ENCODE measurements at regions not wholly inside any gene's neighbourhood (a gene's known extent, or its start where the extent isn't known, plus 50 kb on each side); places are given as distances from the start of the nearest gene placed in this dataset.

DNA sequence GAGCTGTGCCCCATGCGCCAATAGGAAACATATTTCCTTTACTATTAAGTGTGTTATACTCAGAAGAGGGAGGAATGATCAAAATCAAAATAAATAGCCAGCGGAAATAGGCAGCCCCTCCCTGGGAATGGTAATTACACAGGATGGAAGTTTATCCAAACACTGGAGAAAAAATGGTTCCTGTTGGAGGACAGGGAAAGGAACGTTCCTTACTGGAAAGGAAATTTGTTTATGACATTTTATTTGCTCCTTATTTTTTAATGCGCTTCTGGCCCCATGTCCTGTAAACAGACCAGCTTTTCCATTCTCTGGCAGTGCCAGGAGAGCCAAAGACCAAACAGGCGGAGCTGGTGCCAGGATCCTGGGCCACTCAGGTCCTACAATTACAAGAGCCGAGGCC lies 273.7 kb downstream of the SOX9 start:
- DNase-seq: no peak

DNA sequence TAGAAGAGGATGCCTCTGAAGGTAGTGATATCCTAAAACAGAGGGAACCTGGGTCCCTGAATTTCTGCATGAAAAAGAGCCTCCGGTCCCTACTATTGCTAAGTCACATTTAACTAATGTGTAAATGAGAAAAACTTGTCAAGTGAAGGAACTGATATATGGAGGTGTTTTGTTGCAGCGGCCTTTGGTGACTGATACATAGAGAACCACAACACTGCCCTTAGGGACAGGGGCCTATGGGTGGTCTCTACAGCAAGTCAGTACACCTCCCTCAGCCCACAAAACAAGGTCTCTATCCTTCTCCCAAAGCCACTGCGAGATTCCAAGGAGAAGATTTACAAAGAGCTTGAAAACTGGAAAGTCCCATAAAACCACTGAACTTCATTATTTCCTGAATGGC lies 275.3 kb downstream of the SOX9 start:
- no peak for DNase-seq

DNA sequence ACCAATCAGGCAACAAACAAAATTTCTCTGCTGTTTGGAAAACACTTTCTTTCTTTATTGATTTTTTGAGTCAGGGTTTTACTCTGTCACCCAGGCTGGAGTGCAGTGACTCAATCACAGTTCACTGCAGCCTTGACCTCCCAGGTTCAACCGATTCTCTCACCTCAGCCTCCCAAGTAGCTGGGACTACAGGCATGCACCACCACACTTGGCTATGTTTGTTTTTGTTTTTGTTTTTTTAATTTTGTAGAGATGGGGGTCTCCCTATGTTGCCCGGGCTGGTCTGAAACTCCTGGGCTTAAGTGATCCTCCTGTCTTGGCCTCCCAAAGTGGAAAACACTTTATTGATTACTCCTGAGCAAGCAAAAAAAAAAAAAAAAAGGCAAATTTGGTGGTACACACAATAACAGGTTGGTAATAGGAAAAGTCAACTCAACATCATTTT lies 276.4 kb downstream of the SOX9 start:
- DNase-seq: no peak

DNA sequence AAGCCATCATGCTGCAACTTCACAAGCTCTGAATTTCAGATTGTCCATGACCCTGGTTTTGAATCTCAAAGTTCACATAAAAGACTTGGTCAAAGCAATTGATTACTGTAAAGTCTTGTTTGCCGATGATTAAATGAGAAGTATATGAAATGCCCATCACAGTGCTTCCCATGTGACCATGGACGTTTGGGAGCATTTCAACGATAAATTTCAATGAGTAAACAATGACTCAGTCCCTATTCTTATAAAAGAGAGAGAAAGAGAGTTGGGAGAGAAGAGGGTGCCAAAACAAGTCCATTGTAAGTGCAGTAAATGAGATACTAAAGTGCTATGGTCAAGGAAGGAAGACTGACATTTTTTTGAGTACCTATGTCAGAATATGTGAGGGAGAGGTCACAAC lies 276.9 kb downstream of the SOX9 start:
- DNase-seq: no peak

DNA sequence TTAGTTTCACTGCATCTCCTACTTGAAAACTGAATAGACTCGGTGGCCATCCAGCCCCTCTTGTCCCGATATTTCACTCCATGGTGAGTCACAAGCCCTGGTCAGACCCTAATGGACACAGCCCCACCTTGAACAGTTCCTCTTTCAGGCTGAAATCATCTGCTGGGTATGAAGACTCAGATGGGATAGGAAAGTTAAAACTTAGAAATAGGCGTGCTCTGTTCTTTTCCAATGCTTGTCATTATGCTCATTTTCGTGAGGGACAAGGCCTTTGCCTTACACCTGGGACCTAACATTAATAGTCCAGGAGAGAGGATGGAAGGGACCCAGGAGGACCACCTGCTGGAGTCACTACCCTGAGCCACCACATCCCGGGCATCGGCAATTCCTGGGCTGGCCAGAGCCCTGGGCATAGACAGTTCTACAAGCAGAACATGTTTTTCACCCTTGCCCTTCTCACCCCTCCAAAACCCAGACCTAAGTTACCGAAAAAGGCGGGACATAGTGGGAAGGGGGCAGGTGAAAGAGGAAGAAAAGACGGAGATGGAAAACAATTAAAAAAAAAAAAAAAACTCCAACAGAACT lies 278.3 kb downstream of the SOX9 start:
- no peak for DNase-seq

DNA sequence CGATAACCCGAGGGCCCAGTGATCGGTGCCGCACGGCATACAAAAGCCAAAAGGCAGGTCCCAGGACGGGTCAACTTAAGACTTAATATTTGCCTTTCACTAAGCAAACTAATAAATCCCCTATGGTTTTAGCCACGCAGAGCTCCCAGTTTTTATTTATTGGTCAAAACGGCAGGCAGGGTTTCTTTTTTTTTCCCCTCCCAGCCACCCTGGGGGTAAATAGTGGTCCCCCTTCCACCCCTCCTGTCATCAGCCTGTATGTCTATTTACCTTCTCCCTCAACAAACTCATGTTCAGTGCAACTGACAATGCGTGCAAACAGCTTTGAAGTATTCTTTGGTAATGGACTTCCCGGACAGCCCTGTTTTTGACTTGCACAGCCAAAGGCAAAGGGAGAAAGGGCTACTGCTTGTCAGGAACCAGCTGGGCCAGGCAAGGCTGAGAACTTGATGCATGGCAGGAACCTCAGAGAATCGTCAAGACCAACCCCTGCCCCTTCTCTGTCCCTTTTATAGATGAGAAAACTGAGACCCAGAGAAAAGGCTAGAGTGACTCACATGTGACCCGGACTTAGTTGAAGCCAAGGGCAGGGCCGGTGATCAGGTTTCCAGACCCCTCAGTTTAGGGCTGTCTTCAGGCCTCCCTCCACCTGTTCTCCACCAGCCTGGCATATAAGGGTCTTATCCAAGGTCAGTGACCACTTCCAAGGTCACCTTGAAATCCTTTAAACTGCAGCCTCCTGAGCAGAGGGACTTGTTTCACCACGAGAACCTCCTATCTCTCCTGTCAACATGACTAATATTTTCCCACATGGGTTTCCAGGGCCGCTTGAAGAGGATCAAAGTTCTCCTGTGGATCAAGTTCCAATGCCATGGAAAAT lies 279.0 kb downstream of the SOX9 start:
- peak; percentile 28 for DNase-seq

DNA sequence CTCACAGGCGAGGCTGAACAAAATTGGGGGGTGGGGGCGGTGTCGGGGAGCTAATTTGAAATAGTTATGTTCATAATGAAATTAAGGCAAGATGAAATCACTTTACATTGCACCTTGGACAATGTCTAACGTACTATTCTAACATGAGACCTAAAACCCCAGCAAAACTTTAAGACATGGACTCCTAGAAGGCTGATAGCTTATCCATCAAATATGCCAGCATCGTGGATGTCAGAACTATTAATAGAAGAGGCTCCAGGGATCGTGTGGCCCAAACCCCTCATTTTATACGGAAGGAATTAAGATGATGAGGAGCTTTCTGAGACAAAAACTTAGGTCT lies 279.6 kb downstream of the SOX9 start:
- no peak for DNase-seq

DNA sequence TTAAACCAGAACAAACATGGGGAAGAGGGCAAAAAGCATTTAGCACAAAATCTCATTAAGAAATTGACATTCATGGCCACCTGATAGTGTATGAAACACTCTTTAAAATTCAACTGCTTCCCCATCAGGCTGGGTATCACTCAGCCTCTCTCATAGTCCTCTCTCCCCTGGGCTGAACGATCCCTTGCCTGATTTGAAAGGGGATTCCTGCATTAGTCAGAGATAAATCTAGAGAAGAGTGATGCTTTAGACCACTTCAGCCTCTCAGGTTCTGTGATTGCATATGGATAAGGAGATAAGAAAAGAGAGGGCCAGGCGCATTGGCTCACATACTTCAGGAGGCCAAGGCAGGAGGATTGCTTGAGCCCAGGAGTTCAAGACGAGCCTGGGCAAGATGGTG lies 280.0 kb downstream of the SOX9 start:
- DNase-seq: no peak

DNA sequence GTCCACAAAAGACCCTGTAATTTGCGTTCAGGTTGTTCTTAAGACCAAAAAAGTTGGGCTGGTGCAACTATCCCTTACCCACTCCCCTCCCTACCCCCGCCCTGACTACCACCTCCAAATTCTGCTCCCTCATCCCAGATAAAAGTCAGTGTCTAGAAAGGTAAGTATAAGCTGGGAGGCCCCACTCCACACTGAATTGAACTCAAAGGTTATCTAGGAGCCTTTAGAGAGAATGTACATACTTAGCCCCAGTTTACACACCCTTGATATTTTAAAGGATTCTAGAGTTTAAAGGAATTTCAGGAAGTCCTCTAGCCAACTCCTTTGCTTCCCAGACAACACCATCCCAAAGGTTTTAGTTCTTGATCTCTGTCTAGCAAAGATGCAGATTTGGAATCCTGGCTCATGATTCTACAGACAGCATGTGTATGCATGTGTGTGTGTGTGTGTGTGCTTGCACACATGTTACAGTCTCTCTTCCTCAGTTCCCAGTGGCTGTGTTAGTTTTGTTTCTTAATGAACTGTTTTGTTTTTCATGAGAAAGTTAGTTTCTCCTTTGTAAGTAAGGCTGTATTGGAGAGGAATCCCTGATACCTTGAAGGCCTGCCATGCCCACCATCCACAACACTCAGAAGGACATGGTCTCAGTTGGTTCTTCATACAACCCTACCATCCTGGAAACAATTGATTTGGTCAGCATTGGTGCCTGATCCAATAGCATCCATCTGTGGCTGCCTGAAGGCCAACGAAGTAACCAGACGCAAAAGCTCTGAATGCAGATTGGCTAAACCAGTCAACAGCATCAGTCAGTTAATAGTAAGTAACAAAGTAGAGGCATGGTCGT lies 281.3 kb downstream of the SOX9 start:
- DNase-seq: no peak

DNA sequence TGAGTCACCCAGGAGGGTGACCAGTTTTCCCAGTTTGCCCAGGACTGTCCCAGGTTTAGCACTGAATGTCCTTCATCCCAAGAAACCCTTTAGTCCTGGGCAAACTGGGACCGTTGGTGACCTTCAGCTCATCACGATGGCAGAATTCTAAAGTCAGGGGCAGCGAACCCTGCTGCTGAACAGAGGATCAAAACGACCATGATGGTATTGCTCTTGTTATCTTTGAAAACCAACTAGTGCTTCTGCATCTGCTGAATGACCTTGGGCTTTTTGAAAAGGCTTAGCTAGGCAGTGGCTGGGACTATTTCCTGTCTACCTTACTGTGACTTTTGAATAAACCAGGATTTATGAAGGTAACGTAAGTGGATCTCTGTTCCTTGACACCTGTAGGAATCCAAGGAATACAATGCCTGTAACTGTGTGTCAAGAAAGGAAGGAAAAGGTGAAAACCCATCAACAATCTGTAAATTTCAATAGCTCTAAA lies 281.9 kb downstream of the SOX9 start:
- no peak for DNase-seq

DNA sequence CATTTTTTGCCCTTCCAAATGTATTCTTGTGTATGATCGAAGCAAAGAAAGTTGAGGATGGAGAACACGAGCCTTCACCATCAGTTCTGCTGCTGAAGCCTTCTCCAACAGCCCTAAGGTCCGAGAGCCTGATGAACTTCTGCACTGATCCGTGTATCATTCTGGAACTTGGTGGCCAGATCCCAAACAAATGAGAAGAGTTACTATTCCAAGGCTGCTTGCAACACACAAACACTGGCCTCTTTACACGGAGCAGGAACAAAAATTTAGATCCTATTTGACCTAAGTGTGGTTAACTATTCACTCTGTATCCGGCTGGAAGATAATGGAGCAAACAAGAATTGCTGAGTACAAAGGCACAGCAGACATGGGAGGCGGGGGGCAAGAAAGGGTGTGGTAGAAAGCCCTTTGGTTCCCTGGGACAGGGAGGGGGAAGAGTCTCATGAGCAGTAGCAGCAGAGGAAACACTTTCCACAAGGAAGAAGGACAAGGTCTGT lies 282.9 kb downstream of the SOX9 start:
- DNase-seq: no peak

DNA sequence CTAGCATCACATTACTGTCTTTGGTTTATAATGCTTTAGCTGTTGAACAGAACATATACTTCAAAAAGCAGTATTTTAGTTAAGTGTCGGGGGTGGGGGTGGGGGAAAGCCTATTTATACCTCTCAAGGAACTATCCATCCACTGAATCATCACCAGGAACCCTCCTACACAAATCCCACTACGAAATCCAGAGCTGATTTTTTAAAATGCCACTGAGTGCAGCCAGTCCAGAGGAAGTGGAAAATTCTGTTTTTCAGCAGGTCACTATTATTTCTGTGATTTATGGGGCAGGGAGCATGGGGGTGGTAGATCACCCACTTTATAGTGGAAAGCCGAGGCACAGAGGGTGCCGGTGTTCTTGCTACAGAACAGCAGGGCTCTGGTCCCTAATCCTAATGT lies 284.1 kb downstream of the SOX9 start:
- no peak for DNase-seq

DNA sequence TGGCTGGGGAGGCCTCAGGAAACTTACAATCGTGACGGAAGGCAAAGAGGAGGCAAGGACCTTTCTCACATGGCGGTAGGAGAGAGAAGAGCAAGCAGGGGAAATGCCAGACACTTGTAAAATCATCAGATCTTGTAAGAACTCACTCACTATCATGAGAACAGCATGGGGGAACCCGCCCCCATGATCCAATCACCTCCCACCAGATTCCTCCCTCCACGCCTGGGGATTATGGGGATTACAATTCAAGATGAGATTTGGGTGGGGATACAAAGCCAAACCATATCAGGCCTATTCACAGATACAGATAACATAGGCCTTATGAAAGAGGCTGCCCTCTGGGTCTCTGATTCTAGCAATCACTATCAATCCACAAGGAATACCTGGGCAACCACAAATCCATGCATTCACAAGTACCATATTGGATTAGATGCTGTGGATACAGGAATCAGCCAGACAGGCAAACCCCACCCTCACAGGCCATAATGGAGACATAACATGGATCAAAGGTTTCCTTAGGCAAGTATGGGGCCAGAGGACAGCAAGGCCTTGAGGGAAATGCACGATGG lies 284.9 kb downstream of the SOX9 start:
- DNase-seq: no peak

DNA sequence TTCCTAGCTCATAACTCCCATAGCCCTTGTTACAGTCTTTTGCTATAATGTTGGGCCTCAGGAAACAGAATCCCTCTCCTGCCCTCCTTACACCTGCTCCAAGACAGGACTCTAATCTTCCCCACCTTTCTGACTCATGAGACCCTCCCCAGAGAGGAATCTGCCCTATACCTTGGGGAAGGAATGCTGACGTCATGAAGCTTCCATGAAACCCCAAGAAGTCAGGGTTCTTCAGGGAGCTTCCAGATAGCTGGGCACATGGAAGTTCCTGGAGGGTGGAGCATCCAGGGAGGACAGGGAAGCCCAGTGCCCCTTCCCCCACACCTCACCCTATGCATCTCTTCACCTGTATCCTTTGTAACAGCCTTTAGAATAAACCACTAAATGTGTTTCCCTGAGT lies 285.7 kb downstream of the SOX9 start:
- DNase-seq: no peak

DNA sequence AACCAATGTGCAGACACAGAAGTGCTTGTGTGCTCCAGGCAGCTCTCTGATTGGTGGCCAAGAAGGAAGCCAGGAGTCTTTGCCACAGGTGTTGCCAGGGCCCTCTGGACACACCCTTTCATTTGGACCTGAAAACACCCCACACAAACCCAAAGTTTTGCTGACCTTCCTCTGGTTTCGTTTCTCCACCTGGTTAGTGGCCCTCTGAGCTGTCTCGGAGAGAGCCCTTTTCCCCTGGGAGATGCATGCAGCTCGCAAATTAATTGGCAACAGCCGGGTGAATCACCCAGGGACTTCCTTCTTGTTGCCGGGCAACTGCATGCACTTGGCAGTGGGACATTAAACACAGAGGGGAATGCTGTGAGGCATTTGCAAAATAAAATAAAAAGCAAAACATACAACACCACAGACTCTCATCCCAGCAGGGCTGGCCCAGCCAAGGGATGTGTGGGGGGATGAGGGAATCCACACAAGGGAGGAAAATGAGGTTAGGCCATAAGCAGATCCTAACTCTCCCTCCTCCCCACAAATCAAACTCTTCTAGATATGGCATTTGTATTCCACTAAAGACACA lies 286.6 kb downstream of the SOX9 start:
- DNase-seq: peak; percentile 87

DNA sequence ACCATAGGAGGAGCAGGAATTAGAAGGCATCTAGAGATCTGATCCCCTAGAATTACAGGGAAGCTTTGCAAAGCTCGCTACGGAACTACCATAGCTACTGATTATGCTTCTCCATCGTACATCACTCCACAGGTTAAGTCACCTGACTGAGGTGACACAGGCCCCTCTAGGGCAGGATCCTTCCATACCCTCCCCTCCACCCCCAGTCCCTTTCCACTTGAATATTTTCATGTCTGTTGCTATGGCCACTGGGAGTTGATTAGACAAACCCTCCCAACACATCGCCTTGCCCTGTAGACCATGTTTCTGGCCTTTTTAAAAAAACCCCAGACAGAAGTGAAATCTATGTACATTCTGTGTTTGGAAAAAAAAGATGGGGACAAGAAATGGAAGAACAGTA lies 287.1 kb downstream of the SOX9 start:
- peak; percentile 52 for DNase-seq

DNA sequence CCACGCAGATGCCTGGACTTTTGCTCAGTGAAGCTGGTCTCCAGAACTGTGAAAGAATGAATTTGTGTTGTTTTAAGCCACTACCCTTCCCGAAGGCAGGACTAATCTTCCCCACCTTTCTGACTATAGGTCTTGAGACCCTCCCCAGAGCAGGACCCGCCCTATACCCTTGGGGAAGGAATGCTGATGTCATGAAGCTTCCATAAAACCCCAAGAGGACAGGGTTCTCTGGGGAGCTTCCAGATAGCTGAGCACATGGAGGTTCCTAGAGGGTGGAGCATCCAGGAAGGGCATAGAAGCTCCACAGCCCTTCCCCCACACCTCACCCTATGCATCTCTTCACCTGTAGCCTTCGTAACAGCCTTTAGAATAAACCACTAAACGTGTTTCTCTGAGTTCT lies 287.8 kb downstream of the SOX9 start:
- DNase-seq: no peak

DNA sequence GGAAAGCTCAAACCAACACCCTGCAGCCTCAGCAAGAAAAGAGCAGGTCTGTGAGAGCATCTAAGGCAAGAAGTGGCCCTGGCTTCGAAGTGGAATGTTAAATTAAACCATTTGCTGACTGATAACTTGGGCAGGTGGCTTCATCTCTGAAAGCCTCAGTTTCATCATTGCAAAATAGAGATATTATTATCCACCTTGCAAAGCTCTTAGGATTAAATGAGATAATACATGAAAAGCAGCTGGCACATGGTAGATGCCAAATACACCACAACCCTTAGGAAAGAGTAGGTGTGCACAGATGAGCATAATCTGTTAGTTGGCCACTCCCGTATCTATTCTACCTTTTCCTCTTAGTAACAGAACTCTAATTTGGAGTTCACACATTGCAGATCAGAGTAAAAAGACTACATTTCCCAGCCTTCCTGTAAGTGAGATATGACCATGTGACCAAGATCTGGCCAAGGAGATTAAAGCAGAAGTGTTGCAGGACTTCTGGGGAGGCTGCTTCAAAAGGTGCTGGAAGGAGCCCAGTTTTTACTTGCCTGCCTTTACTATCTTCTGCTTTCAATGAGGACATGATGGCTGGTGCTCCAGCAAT lies 288.7 kb downstream of the SOX9 start:
- DNase-seq: no peak

DNA sequence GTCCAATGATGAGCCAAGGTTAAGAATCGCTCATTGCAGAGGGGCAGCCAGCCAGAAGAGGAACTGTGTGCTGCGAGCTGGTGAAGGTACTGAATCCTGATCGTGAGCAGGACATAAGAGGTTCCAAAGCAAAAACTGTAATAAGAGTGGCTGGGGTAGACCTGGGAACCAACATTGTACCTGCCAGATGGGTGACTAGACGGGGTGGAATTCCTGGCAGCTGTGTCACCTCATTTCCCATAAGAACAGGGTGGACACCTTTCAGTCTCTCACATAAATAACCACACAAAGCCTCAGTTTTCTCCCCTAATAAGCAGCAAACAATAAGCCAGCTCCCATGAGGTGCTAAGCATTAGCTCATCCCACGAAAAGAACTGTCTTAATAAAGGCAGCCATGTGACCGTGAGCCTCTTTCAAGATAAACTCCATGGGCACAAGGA lies 290.3 kb downstream of the SOX9 start:
- DNase-seq: no peak

DNA sequence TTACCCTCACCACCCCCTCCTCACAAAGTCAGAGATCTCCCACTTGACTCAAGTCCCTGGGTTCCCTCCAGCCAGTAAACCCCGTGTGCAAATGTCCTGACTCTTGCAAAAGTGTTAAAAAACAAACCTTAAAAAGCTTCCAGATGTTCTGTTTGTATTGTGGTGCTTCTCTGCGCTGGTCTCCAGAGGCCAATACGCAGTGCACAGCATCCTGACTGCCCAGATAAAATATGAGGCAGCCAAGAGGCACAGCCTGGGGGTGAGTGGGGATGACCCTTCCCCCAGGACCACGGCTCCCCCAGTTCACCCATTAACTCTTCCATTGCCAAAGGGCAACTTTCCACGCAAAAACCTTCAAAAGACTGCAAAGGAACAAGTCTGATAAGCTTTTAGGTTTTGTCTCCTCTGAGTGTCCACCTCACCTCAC lies 291.8 kb downstream of the SOX9 start:
- DNase-seq: no peak

DNA sequence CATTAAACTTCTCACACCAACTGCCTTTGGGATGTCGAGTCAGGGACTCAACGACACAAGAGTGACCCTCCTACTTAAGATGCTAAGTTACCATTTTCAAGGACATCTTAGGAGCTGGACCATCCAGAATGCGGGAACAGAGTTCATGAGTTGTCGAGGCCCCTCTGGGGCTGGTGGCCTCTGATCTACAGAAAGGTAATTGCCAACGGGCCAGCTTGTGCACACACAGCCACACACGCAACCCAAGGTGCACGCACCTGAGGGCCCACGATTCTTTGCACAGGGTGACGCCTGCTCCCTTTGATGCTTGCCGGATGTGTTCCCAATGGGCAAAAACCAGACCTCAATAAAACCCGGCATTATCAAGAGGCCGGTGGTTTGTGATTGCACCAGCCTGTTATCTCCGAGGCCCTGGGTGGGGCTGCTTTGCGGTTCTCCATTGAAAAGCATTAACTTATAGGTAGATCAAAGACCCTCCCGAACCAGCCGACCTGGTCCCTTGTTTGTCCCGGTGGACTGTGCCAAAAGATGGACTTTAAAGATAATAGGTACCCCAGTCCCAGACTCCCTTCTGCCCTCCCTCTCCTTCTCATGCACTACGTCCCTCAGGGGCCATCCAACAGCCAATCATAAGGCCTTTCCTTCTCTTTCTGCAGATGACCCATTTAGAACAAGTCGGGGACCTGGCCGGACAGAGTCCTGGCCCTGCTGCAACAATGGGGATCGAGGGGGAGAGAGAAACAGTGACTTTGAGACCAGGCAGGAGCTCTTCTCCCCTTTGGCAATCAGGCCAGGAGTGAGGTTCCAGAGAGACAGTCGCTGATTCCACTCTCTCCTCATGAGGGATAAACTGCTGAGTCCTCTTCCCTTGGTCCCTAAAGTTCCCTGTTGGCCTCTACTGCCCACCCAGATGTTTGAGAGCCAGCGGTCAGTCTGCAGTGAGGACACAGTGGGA lies 292.5 kb downstream of the SOX9 start:
- DNase-seq: no peak
